HG03378 (cell line): ENCODE measurements at regions not wholly inside any gene's neighbourhood (a gene's known extent, or its start where the extent isn't known, plus 50 kb on each side); places are given as distances from the start of the nearest gene placed in this dataset.

Source experiments
- ATAC-seq: cut with Tn5 transposase; IDR thresholded peaks from one replicate; pipeline ENCODE4 v1.9.1; 2021; ENCODE audit warnings: mild to moderate bottlenecking, moderate library complexity; ENCODE audit not compliant: unreplicated experiment

- ATAC-seq, result no peak
Observed at GRCh38 chr3:43970351-43970750, 271.3 kb upstream of the TOPAZ1 start.

GRCh38 chr3:43970920-43971319 is 270.8 kb upstream of the TOPAZ1 start:
- ATAC-seq, result no peak

- ATAC-seq, result no peak
Observed at GRCh38 chr3:43971486-43971885, 270.2 kb upstream of the TOPAZ1 start.

- ATAC-seq, result no peak
Observed at GRCh38 chr3:43978708-43979107, 263.0 kb upstream of the TOPAZ1 start.

- no peak for ATAC-seq
Observed at GRCh38 chr3:43979645-43980044, 262.0 kb upstream of the TOPAZ1 start.

GRCh38 chr3:43994657-43995546 is 246.8 kb upstream of the TOPAZ1 start:
- no peak for ATAC-seq

GRCh38 chr3:43995547-43996378 is 245.9 kb upstream of the TOPAZ1 start:
- no peak for ATAC-seq

GRCh38 chr3:43996379-43997301 is 245.0 kb upstream of the TOPAZ1 start:
- no peak for ATAC-seq

- no peak for ATAC-seq
Observed at GRCh38 chr3:43997316-43997715, 244.4 kb upstream of the TOPAZ1 start.

GRCh38 chr3:43997788-43998369 is 243.8 kb upstream of the TOPAZ1 start:
- ATAC-seq, result no peak

GRCh38 chr3:43998370-43998835 is 243.3 kb upstream of the TOPAZ1 start:
- ATAC-seq, result no peak

- ATAC-seq, result peak; percentile 35
Observed at GRCh38 chr3:43998836-43999727, 242.6 kb upstream of the TOPAZ1 start.

- ATAC-seq, result no peak
Observed at GRCh38 chr3:43999728-44000319, 241.9 kb upstream of the TOPAZ1 start.

- ATAC-seq, result no peak
Observed at GRCh38 chr3:44000586-44000985, 241.1 kb upstream of the TOPAZ1 start.

GRCh38 chr3:44001072-44001471 is 240.6 kb upstream of the TOPAZ1 start:
- no peak for ATAC-seq

GRCh38 chr3:44003801-44004200 is 237.9 kb upstream of the TOPAZ1 start:
- no peak for ATAC-seq

GRCh38 chr3:44011680-44012079 is 230.0 kb upstream of the TOPAZ1 start:
- ATAC-seq, result no peak

GRCh38 chr3:44012160-44012899 is 229.4 kb upstream of the TOPAZ1 start:
- no peak for ATAC-seq
